CD14-positive monocyte (primary cell): ENCODE measurements at regions not wholly inside any gene's neighbourhood (a gene's known extent, or its start where the extent isn't known, plus 50 kb on each side); places are given as distances from the start of the nearest gene placed in this dataset.

Source experiments
- DNase-seq, 3 donors: peaks; one replicate each; pipeline ENCODE4 v3.0.0-alpha.2; 2011 to 2022
- H2AFZ ChIP-seq: 2 replicates; pipeline ENCODE4 v1.6.0; 2012; ENCODE audit warnings: mild to moderate bottlenecking, low read depth, low read length, inconsistent platforms; ENCODE audit not compliant: insufficient read depth, poor library complexity, severe bottlenecking
- H3K27ac ChIP-seq, 2 donors: 1 replicate in 1 of 2; 2 replicates in 1 of 2; pipeline ENCODE4 v1.5.1; 2012 to 2013; ENCODE audit warnings: low read length in 2 of 2, control low read depth in 1 of 2, inconsistent platforms in 1 of 2, low read depth in 1 of 2, mild to moderate bottlenecking in 1 of 2
- H3K27me3 ChIP-seq, 2 donors: one replicate each; pipeline versions ENCODE4 v1.6.0 to v1.6.1; 2011 to 2013; ENCODE audit warnings: low read length in 2 of 2; ENCODE audit not compliant: control insufficient read depth in 2 of 2, insufficient read depth in 2 of 2
- H3K36me3 ChIP-seq, 2 donors: replicated peaks in 1 of 2; 1 replicate in 1 of 2; 2 replicates in 1 of 2; pipeline versions ENCODE4 v1.5.1 to v1.6.1; 2012 to 2013; ENCODE audit warnings: low read length in 2 of 2, control low read depth in 1 of 2, inconsistent platforms in 1 of 2, mild to moderate bottlenecking in 1 of 2; ENCODE audit not compliant: insufficient read depth in 2 of 2, control insufficient read depth in 1 of 2
- H3K4me1 ChIP-seq, 2 donors: 1 replicate in 1 of 2; 2 replicates in 1 of 2; pipeline versions ENCODE4 v1.5.1 to v1.6.1; 2012 to 2013; ENCODE audit warnings: low read length in 2 of 2, control low read depth in 1 of 2, inconsistent platforms in 1 of 2, mild to moderate bottlenecking in 1 of 2, moderate library complexity in 1 of 2; ENCODE audit not compliant: insufficient read depth in 2 of 2, control insufficient read depth in 1 of 2
- H3K4me2 ChIP-seq: replicated peaks from 2 replicates; pipeline ENCODE3; 2012; ENCODE audit warnings: low read length, moderate library complexity, mild to moderate bottlenecking; ENCODE audit not compliant: poor library complexity, severe bottlenecking; ENCODE audit errors: extremely low read depth
- H3K4me3 ChIP-seq, 3 experiments: fragments of 200-600 bp in 1 of 3; sonication (generic) in 1 of 3; replicated peaks in 1 of 3; 1 replicate in 2 of 3; 2 replicates in 1 of 3; pipeline ENCODE4 v1.5.1; 2011 to 2013; ENCODE audit warnings: low read length in 3 of 3, mild to moderate bottlenecking in 3 of 3, control low read depth in 2 of 3, low read depth in 2 of 3, inconsistent platforms in 1 of 3, moderate library complexity in 1 of 3
- H3K79me2 ChIP-seq: 2 replicates; pipeline ENCODE4 v1.6.0; 2012; ENCODE audit warnings: mild to moderate bottlenecking, control low read depth, inconsistent platforms, low read length, moderate library complexity; ENCODE audit not compliant: insufficient read depth
- H3K9ac ChIP-seq: 2 replicates; pipeline ENCODE4 v1.6.0; 2017; ENCODE audit warnings: low read length, mild to moderate bottlenecking; ENCODE audit not compliant: insufficient read depth, poor library complexity, severe bottlenecking
- H3K9me3 ChIP-seq, 2 donors: replicated peaks in 1 of 2; 1 replicate in 1 of 2; 2 replicates in 1 of 2; pipeline versions ENCODE4 v1.5.1 to v1.6.1; 2012 to 2013; ENCODE audit warnings: low read length in 2 of 2, control low read depth in 1 of 2; ENCODE audit not compliant: control insufficient read depth in 1 of 2, insufficient read depth in 1 of 2
- H4K20me1 ChIP-seq: 2 replicates; pipeline ENCODE4 v1.6.0; 2012; ENCODE audit warnings: mild to moderate bottlenecking, low read length, control low read depth, moderate library complexity; ENCODE audit not compliant: insufficient read depth
- H3K27ac Mint-ChIP-seq, 7 donors: one replicate each; pipeline ENCODE4 v1.8.0; 2020; ENCODE audit warnings: mild to moderate bottlenecking in 7 of 7, mixed read lengths in 7 of 7, moderate library complexity in 6 of 7, inconsistent platforms in 2 of 7
- H3K27me3 Mint-ChIP-seq, 3 donors: one replicate each; pipeline ENCODE4 v1.8.0; 2021 to 2022; ENCODE audit warnings: low read depth in 3 of 3, mild to moderate bottlenecking in 3 of 3, mixed read lengths in 3 of 3, moderate library complexity in 3 of 3, inconsistent platforms in 1 of 3
- H3K36me3 Mint-ChIP-seq, 2 donors: one replicate each; pipeline ENCODE4 v1.8.0; 2020; ENCODE audit warnings: mixed read lengths in 2 of 2, inconsistent platforms in 1 of 2, mild to moderate bottlenecking in 1 of 2
- H3K4me1 Mint-ChIP-seq: one replicate; pipeline ENCODE4 v1.8.0; 2020; ENCODE audit warnings: mild to moderate bottlenecking, mixed read lengths
- H3K4me3 Mint-ChIP-seq, 2 donors: one replicate each; pipeline ENCODE4 v1.8.0; 2020; ENCODE audit warnings: mild to moderate bottlenecking in 2 of 2, mixed read lengths in 2 of 2, moderate library complexity in 1 of 2
- H3K9me3 Mint-ChIP-seq, 7 donors: one replicate each; pipeline ENCODE4 v1.8.0; 2020 to 2022; ENCODE audit warnings: mixed read lengths in 7 of 7, mild to moderate bottlenecking in 6 of 7, moderate library complexity in 6 of 7, inconsistent platforms in 2 of 7
- CTCF ChIP-seq: fragments of 200-600 bp; IDR thresholded peaks from one replicate; pipeline ENCODE4 v1.8.0; 2022; ENCODE audit warnings: antibody characterized with exemption, mild to moderate bottlenecking
- WGBS: methylation state at CpG from one replicate; pipeline ENCODE4 v1.1.5; 2013; ENCODE audit warnings: missing lambda C conversion rate; ENCODE audit not compliant: insufficient coverage; 5-methylcytosine and 5-hydroxymethylcytosine counted together
- intact Hi-C, 2 donors: fragments of 100-400 bp; cut with micrococcal nuclease; formaldehyde crosslinking; loops; one replicate each; pipeline versions ENCODE4 v1.15.0 to v1.15.1; 2023

- Histone ChIP-seq H3K4me1 (no peaks in the 10 kb centered on the region), H4K20me1 (no peaks in the 10 kb centered on the region), H3K4me3 (no peak overlapping the region), H3K79me2 (no peaks in the 10 kb centered on the region), H3K27me3 (peaks cover 0 to 2% of the 10 kb centered on the region in 2 donors), H3K9ac (no peak overlapping the region), H3K4me2 (no peak overlapping the region), H3K36me3 (no peaks in the 10 kb centered on the region), H3K9me3 (no peaks in the 10 kb centered on the region), H2AFZ (no peak overlapping the region), H3K27ac (no peak overlapping the region)
- no peaks in the 10 kb centered on the region for H3K4me1 Mint-ChIP-seq
- peaks cover 0 to 3% (median 3%) of the 10 kb centered on the region in 3 donors for H3K27me3 Mint-ChIP-seq
- DNase-seq: no peak
- WGBS: no CpG with 5 or more reads among the region's 2 CpGs
- H3K9me3 Mint-ChIP-seq: peaks cover 0 to 3% (median 0%) of the 10 kb centered on the region in 7 donors
- no peaks in the 10 kb centered on the region for H3K36me3 Mint-ChIP-seq
- no peak for TF ChIP-seq CTCF
- intact Hi-C loops: no loop called here
- no peak overlapping the region for H3K27ac Mint-ChIP-seq
- no peak overlapping the region for H3K4me3 Mint-ChIP-seq
Observed at GRCh38 chr4:85409251-85409650, 65.7 kb upstream of the ARHGAP24 start.

- Mint-ChIP-seq H3K27me3 (peaks cover 0 to 5% (median 4%) of the 10 kb centered on the region in 3 donors), H3K4me1 (no peaks in the 10 kb centered on the region), H3K27ac (peak overlapping the region in 1 of 7 donors; percentile 51), H3K4me3 (no peak overlapping the region), H3K36me3 (no peaks in the 10 kb centered on the region), H3K9me3 (peaks cover 0 to 2% (median 0%) of the 10 kb centered on the region in 7 donors)
- no peak overlapping the region for H3K27ac ChIP-seq
- no peak overlapping the region for H3K9ac ChIP-seq
- H3K4me3 ChIP-seq: no peak overlapping the region
- no peak overlapping the region for H3K4me2 ChIP-seq
- H3K27me3 ChIP-seq: peaks cover 0 to 2% of the 10 kb centered on the region in 2 donors
- H3K79me2 ChIP-seq: no peaks in the 10 kb centered on the region
- no peak for DNase-seq
- no peak for TF ChIP-seq CTCF
- no peaks in the 10 kb centered on the region for H3K36me3 ChIP-seq
- no peaks in the 10 kb centered on the region for H4K20me1 ChIP-seq
- no peaks in the 10 kb centered on the region for H3K4me1 ChIP-seq
- H3K9me3 ChIP-seq: no peaks in the 10 kb centered on the region
- 100% methylated on average over 3 of the region's 5 CpGs for WGBS
- no peak overlapping the region for H2AFZ ChIP-seq
- intact Hi-C loops: no loop called here
Observed at GRCh38 chr4:85411386-85411785, 63.6 kb upstream of the ARHGAP24 start.
